Cerebellar nuclear complex (tissue), 1 donor: ENCODE measurements at regions not wholly inside any gene's neighbourhood (a gene's known extent, or its start where the extent isn't known, plus 50 kb on each side); places are given as distances from the start of the nearest gene placed in this dataset.

Experiments
- DNase-seq, 2 experiments: peaks; one replicate each; lab custom pipeline; 2025; lab: John Stamatoyannopoulos, UW

- no peak for DNase-seq
Observed at GRCh38 chr10:78875932-78876331, 192.8 kb upstream of the ZMIZ1 start.

GRCh38 chr10:78876449-78876848 lies 192.3 kb upstream of the ZMIZ1 start:
- no peak for DNase-seq

- no peak for DNase-seq
Observed at GRCh38 chr10:78879621-78880020, 189.1 kb upstream of the ZMIZ1 start.

GRCh38 chr10:78886129-78886528 lies 182.6 kb upstream of the ZMIZ1 start:
- DNase-seq: no peak

- DNase-seq: no peak
Observed at GRCh38 chr10:78889536-78890063, 179.2 kb upstream of the ZMIZ1 start.

GRCh38 chr10:78890506-78890905 lies 178.3 kb upstream of the ZMIZ1 start:
- DNase-seq: no peak

- DNase-seq: no peak
Observed at GRCh38 chr10:78891741-78892140, 177.0 kb upstream of the ZMIZ1 start.

GRCh38 chr10:78892338-78893176 lies 176.2 kb upstream of the ZMIZ1 start:
- DNase-seq: no peak

GRCh38 chr10:78893217-78893616 lies 175.5 kb upstream of the ZMIZ1 start:
- no peak for DNase-seq

- DNase-seq: no peak
Observed at GRCh38 chr10:78894089-78894840, 174.5 kb upstream of the ZMIZ1 start.

- no peak for DNase-seq
Observed at GRCh38 chr10:78894841-78895195, 173.9 kb upstream of the ZMIZ1 start.

GRCh38 chr10:78895469-78895868 lies 173.3 kb upstream of the ZMIZ1 start:
- DNase-seq: no peak

GRCh38 chr10:78896159-78896928 lies 172.4 kb upstream of the ZMIZ1 start:
- DNase-seq: no peak

- no peak for DNase-seq
Observed at GRCh38 chr10:78898341-78899097, 170.2 kb upstream of the ZMIZ1 start.

GRCh38 chr10:78899098-78899754 lies 169.5 kb upstream of the ZMIZ1 start:
- DNase-seq: no peak

- DNase-seq: no peak
Observed at GRCh38 chr10:78899996-78900714, 168.6 kb upstream of the ZMIZ1 start.

GRCh38 chr10:78900715-78901430 lies 167.9 kb upstream of the ZMIZ1 start:
- no peak for DNase-seq

- no peak for DNase-seq
Observed at GRCh38 chr10:78901694-78902093, 167.1 kb upstream of the ZMIZ1 start.

GRCh38 chr10:78902815-78903214 lies 166.0 kb upstream of the ZMIZ1 start:
- DNase-seq: no peak
